ENCODE measurements at regions not wholly inside any gene's neighbourhood (a gene's known extent, or its start where the extent isn't known, plus 50 kb on each side); places are given as distances from the start of the nearest gene placed in this dataset.

DNA sequence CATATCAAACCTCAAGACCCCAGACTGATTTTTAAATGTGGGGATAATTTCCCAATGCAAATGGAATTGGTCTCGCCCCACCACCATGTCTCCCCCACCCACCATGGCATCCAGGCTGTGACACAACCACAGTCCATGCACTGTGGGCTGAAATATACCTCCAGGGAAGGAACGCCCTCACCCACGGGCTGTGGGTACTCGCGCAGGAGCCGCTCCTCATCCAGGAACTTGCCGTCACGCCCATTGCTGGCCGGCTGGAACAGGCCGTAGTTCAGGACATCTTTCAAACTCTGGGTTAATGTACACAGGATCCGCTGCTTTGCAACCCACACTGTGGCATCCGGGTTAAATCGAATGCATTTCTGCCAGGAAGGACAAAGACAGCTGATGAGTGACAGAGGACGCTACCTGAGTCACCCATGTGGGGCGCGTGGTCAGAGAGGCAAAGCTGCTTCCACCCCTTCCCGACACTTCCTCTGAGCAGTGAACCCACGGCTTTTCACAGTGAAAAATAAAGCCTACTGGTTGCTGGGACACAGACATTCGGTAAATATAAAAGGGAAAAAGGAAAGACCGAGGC lies 133.6 kb downstream of the SHANK2 start (continued):
- no peak for TF ChIP-seq ZNF462 (CRISPR knock-in tag; IDR thresholded peaks at IDR 0.05)

GRCh38 chr11:71117311-71117710 lies 135.1 kb downstream of the SHANK2 start:
- H3K36me3 ChIP-seq (ENCODE audit: insufficient read depth), result 0 out of 2 replicates have a peak, but pooled peaks cover 7% of the 10 kb centered on the region
- H3K9me2 ChIP-seq (ENCODE audit: insufficient read depth), result no peaks in the 10 kb centered on the region
- TF ChIP-seq ZNF462 (CRISPR knock-in tag; IDR thresholded peaks at IDR 0.05) (no peak), EZH2 (IDR thresholded peaks at IDR 0.05; ENCODE audit: low read depth, unreplicated experiment) (no peak)
- H3K27me3 ChIP-seq (ENCODE audit: insufficient read depth), result no peaks in the 10 kb centered on the region
- H3F3A ChIP-seq (replicated peaks; ENCODE audit: low read depth), result no peaks in the 10 kb centered on the region
- peaks cover 35% of the 10 kb centered on the region for H3K4me1 Mint-ChIP-seq
- H4K20me1 ChIP-seq (replicated peaks; ENCODE audit: insufficient read depth), result no peaks in the 10 kb centered on the region; the same call in 1 of the 2 replicates
- H3K27ac ChIP-seq (ENCODE audit: low read depth), result no peak overlapping the region
- H3K4me3 ChIP-seq, result no peak overlapping the region
- no peak overlapping the region for H2AFZ ChIP-seq
- peaks cover 32% of the 10 kb centered on the region for H3K36me3 Mint-ChIP-seq (ENCODE audit: low read depth)
- peaks cover 9% of the 10 kb centered on the region; the same call in 1 of the 2 replicates for H3K79me2 ChIP-seq (replicated peaks; ENCODE audit: insufficient read depth)
- no peaks in the 10 kb centered on the region for H3K9me3 Mint-ChIP-seq
- peaks cover 10% of the 10 kb centered on the region for H3K27me3 Mint-ChIP-seq (ENCODE audit: insufficient read depth, low read depth, poor library complexity)
- H3K4me1 ChIP-seq (ENCODE audit: insufficient read depth), result peaks cover 8% of the 10 kb centered on the region
- H3K4me2 ChIP-seq, result no peak overlapping the region
- no peak overlapping the region for H3K27ac Mint-ChIP-seq
- DNase-seq (ENCODE audit: low spot score) (no peak), ATAC-seq (no peak)
- H3K4me3 Mint-ChIP-seq, result no peak overlapping the region
